ENCODE measurements at regions not wholly inside any gene's neighbourhood (a gene's known extent, or its start where the extent isn't known, plus 50 kb on each side); places are given as distances from the start of the nearest gene placed in this dataset.

DNA sequence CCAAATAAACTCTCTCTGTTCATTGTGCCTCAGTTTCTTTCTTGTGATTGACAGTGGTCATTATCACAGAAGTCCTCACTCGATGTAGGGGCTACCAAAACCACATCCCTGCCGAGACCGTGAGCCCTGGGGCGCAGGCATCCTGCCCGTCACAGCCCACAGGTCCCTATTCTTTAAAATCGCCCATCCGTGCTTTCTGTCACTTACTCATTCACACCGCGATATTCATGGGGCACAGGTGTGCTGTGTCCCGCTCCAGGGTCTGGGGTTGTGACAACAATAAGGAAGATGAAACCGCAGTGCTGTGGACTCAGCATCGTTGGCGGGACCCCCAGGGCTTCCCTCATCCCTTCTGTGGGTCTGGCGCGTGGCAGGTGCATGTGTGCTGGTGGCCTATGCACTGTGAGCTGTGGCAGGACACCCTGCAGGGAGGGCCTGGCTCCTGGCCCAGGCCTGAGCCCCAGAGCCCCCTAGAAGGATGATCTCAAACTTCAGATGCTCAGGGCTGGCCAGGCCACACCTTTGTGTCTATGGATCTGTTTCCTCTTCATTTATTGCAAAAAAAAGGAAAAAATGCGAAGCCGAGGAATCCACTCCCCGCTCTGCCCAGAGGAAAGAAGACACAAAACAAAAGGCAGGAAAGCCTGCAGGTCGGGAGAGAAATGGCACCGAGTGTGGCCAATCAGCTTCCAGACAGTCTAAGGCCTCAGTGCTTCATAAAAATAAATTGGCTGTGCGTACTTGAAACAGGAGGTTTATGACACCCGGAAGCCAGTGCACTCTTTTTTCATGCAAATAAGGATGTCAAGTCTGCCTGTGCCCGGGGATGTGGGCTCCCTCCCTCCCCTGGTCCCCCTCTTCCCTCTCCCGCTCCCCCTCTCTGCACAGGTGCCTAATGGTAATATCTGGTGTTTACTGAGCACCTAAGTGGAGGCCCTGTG, 109.5 kb upstream of the ADRA2C start:
- TF ChIP-seq, protein P1, sequence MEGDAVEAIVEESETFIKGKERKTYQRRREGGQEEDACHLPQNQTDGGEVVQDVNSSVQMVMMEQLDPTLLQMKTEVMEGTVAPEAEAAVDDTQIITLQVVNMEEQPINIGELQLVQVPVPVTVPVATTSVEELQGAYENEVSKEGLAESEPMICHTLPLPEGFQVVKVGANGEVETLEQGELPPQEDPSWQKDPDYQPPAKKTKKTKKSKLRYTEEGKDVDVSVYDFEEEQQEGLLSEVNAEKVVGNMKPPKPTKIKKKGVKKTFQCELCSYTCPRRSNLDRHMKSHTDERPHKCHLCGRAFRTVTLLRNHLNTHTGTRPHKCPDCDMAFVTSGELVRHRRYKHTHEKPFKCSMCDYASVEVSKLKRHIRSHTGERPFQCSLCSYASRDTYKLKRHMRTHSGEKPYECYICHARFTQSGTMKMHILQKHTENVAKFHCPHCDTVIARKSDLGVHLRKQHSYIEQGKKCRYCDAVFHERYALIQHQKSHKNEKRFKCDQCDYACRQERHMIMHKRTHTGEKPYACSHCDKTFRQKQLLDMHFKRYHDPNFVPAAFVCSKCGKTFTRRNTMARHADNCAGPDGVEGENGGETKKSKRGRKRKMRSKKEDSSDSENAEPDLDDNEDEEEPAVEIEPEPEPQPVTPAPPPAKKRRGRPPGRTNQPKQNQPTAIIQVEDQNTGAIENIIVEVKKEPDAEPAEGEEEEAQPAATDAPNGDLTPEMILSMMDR (IDR thresholded peaks at IDR 0.05): no peak
- no peak for TF ChIP-seq POLR2AphosphoS5 (IDR thresholded peaks at IDR 0.05)

Data from sigmoid colon (tissue), 4 donors.